GM12872 (cell line): ENCODE measurements at regions not wholly inside any gene's neighbourhood (a gene's known extent, or its start where the extent isn't known, plus 50 kb on each side); places are given as distances from the start of the nearest gene placed in this dataset.

Experiments used
- CTCF ChIP-seq: IDR thresholded peaks from 3 replicates; pipeline ENCODE4 v1.5.1; 2011; ENCODE audit warnings: low read depth, mild to moderate bottlenecking, low read length, moderate library complexity; ENCODE audit not compliant: insufficient read depth

- TF ChIP-seq CTCF = no peak
These were observed 1620.0 kb downstream of the SUCLG1 start for GRCh38 chr2:82839036-82839435.

- no peak for TF ChIP-seq CTCF
These were observed 1621.3 kb downstream of the SUCLG1 start for GRCh38 chr2:82837588-82838304.

- no peak for TF ChIP-seq CTCF
These were observed 1624.2 kb downstream of the SUCLG1 start for GRCh38 chr2:82834893-82835292.

- TF ChIP-seq CTCF = no peak
These were observed 1631.7 kb downstream of the SUCLG1 start for GRCh38 chr2:82827426-82827825.

GRCh38 chr2:82826437-82826836 is 1632.6 kb downstream of the SUCLG1 start:
- no peak for TF ChIP-seq CTCF

- no peak for TF ChIP-seq CTCF
These were observed 1633.5 kb downstream of the SUCLG1 start for GRCh38 chr2:82825410-82826090.

GRCh38 chr2:82823892-82824291 is 1635.2 kb downstream of the SUCLG1 start:
- TF ChIP-seq CTCF = no peak
